Hepatocyte (in vitro differentiated cells): ENCODE measurements at regions not wholly inside any gene's neighbourhood (a gene's known extent, or its start where the extent isn't known, plus 50 kb on each side); places are given as distances from the start of the nearest gene placed in this dataset.
"Not testable (repeated sequence)": the region's sequence is repeated elsewhere in the genome, so short reads cannot be mapped to it uniquely, and the experiment has no call there.

ENCODE experiments used
- DNase-seq: peaks from one replicate; pipeline ENCODE4 v3.0.0-alpha.2; 2016; ENCODE audit warnings: low spot score
- H2AFZ ChIP-seq: fragments of 200-600 bp; sonication (generic); 2 replicates; pipeline ENCODE4 v1.6.0; 2016; ENCODE audit warnings: antibody characterized with exemption, mild to moderate bottlenecking
- H3K27ac ChIP-seq: fragments of 200-600 bp; sonication (generic); 2 replicates; pipeline ENCODE4 v1.5.1; 2016; ENCODE audit warnings: mild to moderate bottlenecking
- H3K27me3 ChIP-seq: fragments of 200-600 bp; sonication (generic); 2 replicates; pipeline ENCODE4 v1.6.1; 2016
- H3K36me3 ChIP-seq: fragments of 200-600 bp; sonication (generic); replicated peaks from 2 replicates; pipeline ENCODE4 v1.5.1; 2016; ENCODE audit warnings: low read depth; ENCODE audit not compliant: insufficient read depth
- H3K4me1 ChIP-seq: fragments of 200-600 bp; sonication (generic); 2 replicates; pipeline ENCODE4 v1.5.1; 2016; ENCODE audit warnings: mild to moderate bottlenecking, moderate library complexity; ENCODE audit not compliant: insufficient read depth
- H3K4me2 ChIP-seq: fragments of 200-600 bp; sonication (generic); 2 replicates; pipeline ENCODE4 v1.6.0; 2016
- H3K4me3 ChIP-seq: fragments of 200-600 bp; sonication (generic); 2 replicates; pipeline ENCODE4 v1.5.1; 2016; ENCODE audit warnings: mild to moderate bottlenecking
- H3K79me2 ChIP-seq: fragments of 200-600 bp; sonication (generic); 2 replicates; pipeline ENCODE4 v1.6.0; 2017; ENCODE audit warnings: mild to moderate bottlenecking
- H3K9me2 ChIP-seq: fragments of 200-600 bp; sonication (generic); replicated peaks from 2 replicates; pipeline ENCODE4 v1.6.0; 2017; ENCODE audit warnings: mild to moderate bottlenecking; ENCODE audit not compliant: insufficient read depth
- H3K9me3 ChIP-seq: fragments of 200-600 bp; sonication (generic); 2 replicates; pipeline ENCODE4 v1.5.1; 2016; ENCODE audit warnings: low read depth, mild to moderate bottlenecking
- H4K20me1 ChIP-seq: fragments of 200-600 bp; sonication (generic); 2 replicates; pipeline ENCODE4 v1.6.0; 2016; ENCODE audit warnings: mild to moderate bottlenecking; ENCODE audit not compliant: insufficient read depth, poor library complexity, severe bottlenecking
- EZH2 ChIP-seq: fragments of 200-600 bp; sonication (generic); IDR thresholded peaks from 2 replicates; pipeline ENCODE4 v1.6.1; 2016; ENCODE audit warnings: antibody characterized with exemption, mild to moderate bottlenecking, borderline replicate concordance
- EZH2phosphoT487 ChIP-seq: fragments of 200-600 bp; sonication (generic); IDR thresholded peaks from one replicate; pipeline ENCODE4 v1.6.1; 2018; ENCODE audit warnings: antibody characterized with exemption, mild to moderate bottlenecking, low read depth, moderate library complexity; ENCODE audit not compliant: unreplicated experiment, severe bottlenecking
- WGBS: methylation state at CpG from one replicate; pipeline ENCODE4 v1.1.6; 2016; ENCODE audit warnings: low lambda C conversion rate; ENCODE audit errors: missing lambda C conversion rate; 5-methylcytosine and 5-hydroxymethylcytosine counted together
- TF ChIP-seq, protein P1 (sequence below): fragments of 200-600 bp; sonication (generic); IDR thresholded peaks from 2 replicates; pipeline ENCODE4 v1.5.1; 2016; ENCODE audit warnings: antibody characterized with exemption, mild to moderate bottlenecking; ENCODE audit not compliant: poor library complexity

DNA sequence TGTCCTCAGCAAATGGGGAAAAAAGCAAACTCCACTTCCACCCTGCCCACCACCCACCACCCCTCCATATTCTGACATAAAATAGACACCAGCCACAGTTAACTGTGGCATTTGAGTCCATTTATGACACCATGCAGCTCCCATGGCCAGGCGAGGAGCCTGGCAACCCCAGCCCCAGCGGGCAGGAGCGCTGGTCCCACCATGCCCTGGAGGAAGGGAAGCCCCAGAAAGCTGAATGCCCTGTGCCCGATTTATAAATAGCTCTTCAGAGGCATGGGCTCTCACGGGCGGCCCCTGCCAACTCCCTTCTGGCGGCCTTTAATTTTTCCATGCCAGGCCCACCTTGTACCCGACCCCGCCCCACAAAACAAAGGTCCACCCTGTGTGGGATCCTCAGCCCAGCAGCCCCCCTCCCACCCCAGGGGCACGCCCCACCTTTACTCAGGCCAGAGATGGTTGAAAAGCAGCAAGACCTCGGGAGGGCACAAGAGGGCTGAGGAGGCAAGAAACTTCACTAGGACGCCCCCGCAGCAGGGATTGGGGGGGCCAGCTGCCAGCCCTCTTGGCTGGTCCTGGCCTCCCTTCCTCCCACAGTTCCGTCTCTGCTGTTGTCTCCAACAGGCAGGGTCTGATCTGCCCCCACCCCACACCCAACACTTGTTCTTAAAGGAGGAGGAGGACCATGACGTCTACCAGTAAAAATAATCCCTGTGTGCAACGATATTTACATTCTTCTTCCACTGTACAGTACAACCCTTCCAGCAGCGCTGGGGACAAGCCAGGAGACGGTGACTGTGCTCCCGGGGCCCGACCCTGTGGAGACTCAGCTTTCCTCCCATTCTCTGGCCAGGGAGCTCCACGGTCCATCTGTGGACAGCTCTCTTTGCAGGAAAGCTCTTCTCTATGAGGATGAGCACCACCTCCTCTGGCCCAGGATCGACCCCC is 115.6 kb upstream of the CDYL start:
- Histone ChIP-seq H3K79me2 (no peaks in the 10 kb centered on the region), H3K9me3 (no peaks in the 10 kb centered on the region), H3K4me3 (no peak overlapping the region), H3K36me3 (no peaks in the 10 kb centered on the region), H3K27ac (no peak overlapping the region), H4K20me1 (no peaks in the 10 kb centered on the region), H3K4me2 (no peak overlapping the region), H3K9me2 (no peaks in the 10 kb centered on the region), H2AFZ (no peak overlapping the region), H3K4me1 (no peaks in the 10 kb centered on the region), H3K27me3 (no peaks in the 10 kb centered on the region)
- DNase-seq, result no peak
- WGBS, result 93% methylated on average over 19 of the region's 22 CpGs
- TF ChIP-seq EZH2 (no peak), EZH2phosphoT487 (no peak)
- TF ChIP-seq, protein P1, sequence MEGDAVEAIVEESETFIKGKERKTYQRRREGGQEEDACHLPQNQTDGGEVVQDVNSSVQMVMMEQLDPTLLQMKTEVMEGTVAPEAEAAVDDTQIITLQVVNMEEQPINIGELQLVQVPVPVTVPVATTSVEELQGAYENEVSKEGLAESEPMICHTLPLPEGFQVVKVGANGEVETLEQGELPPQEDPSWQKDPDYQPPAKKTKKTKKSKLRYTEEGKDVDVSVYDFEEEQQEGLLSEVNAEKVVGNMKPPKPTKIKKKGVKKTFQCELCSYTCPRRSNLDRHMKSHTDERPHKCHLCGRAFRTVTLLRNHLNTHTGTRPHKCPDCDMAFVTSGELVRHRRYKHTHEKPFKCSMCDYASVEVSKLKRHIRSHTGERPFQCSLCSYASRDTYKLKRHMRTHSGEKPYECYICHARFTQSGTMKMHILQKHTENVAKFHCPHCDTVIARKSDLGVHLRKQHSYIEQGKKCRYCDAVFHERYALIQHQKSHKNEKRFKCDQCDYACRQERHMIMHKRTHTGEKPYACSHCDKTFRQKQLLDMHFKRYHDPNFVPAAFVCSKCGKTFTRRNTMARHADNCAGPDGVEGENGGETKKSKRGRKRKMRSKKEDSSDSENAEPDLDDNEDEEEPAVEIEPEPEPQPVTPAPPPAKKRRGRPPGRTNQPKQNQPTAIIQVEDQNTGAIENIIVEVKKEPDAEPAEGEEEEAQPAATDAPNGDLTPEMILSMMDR, result no peak

DNA sequence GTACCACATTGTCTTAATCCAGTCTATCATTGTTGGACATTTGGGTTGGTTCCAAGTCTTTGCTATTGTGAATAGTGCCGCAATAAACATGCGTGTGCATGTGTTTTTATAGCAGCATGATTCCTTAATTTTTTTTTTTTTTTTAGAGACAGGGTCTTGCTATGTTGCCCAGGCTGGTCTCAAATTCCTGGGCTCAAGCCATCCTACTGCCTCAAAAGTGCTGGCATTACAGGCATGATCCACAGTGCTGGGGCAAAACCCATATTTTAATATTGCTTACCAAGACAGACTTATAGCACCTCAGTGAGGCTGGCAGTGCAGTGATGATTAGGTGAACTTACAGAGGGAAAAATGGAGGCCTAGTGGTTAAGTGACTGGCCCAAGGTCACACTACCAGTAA is 116.5 kb upstream of the CDYL start:
- not testable (repeated sequence) for H4K20me1 ChIP-seq, H2AFZ ChIP-seq, H3K27me3 ChIP-seq, H3K9me3 ChIP-seq, H3K36me3 ChIP-seq, H3K4me3 ChIP-seq, H3K27ac ChIP-seq, H3K9me2 ChIP-seq, H3K4me2 ChIP-seq, DNase-seq, H3K79me2 ChIP-seq, H3K4me1 ChIP-seq
- 97% methylated on average over 2 of the region's 2 CpGs for WGBS

DNA sequence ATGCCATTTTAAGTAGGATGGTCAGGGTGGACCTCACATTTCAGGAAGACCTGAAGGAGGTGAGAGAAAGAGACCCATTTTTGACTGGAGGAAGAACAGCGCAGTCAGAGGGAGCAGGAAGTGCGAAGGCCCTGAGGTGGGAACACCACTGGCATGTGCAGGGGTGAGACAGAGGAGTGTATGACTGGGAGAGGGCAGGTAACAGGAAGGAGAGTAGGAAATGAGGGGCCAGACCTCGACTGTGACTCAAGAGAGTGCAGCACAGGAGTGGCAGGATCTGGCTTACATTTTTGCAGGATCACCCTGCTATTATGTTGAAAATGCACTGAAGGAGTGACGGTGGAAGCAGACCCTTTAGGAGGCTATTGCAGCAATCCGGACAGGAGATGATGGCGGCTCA is 117.7 kb upstream of the CDYL start:
- Histone ChIP-seq H3K4me2 (no peak overlapping the region), H3K4me3 (no peak overlapping the region), H4K20me1 (no peaks in the 10 kb centered on the region), H3K79me2 (no peaks in the 10 kb centered on the region), H3K4me1 (no peaks in the 10 kb centered on the region), H3K9me2 (no peaks in the 10 kb centered on the region), H2AFZ (no peak overlapping the region), H3K9me3 (no peaks in the 10 kb centered on the region), H3K27ac (no peak overlapping the region), H3K27me3 (no peaks in the 10 kb centered on the region), H3K36me3 (no peaks in the 10 kb centered on the region)
- 87% methylated on average over 6 of the region's 6 CpGs for WGBS
- no peak for DNase-seq
- TF ChIP-seq EZH2 (no peak), EZH2phosphoT487 (no peak)
- TF ChIP-seq, protein P1, result no peak

DNA sequence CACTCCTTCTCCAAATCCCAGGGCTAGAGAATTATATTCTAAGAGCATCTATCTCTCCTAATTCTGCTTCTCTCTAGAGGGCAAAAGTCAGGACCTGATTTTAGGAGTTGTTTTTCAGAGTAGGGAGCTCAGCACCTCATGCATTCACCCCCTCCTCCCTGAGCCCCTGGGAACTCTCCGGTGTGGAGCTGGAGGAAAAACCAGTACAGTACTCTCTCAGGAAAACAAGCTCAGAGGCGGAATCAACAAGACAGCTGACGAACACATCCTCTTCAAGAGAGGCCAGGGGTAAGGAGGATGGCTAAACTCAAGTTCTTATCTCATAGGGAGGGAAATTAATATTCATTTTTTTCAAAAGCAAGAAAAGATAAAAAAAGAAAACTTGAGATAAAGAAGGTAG is 120.1 kb upstream of the CDYL start:
- Histone ChIP-seq H3K9me3 (peaks cover 6% of the 10 kb centered on the region), H2AFZ (no peak overlapping the region), H4K20me1 (no peaks in the 10 kb centered on the region), H3K4me1 (no peaks in the 10 kb centered on the region), H3K79me2 (no peaks in the 10 kb centered on the region), H3K27ac (no peak overlapping the region), H3K36me3 (no peaks in the 10 kb centered on the region), H3K27me3 (no peaks in the 10 kb centered on the region), H3K4me2 (no peak overlapping the region), H3K9me2 (no peaks in the 10 kb centered on the region), H3K4me3 (no peak overlapping the region)
- no peak for TF ChIP-seq EZH2
- TF ChIP-seq, protein P1, result no peak
- TF ChIP-seq EZH2phosphoT487, result no peak
- WGBS, result 70% methylated on average over 3 of the region's 3 CpGs
- DNase-seq, result no peak
